NCI-H748 treated with DMSO at 0.1 percent for 48 hours (cell line): ENCODE measurements at regions not wholly inside any gene's neighbourhood (a gene's known extent, or its start where the extent isn't known, plus 50 kb on each side); places are given as distances from the start of the nearest gene placed in this dataset.

Source experiments
- DNase-seq: peaks from one replicate; lab custom pipeline; 2025; lab: John Stamatoyannopoulos, UW

- DNase-seq = no peak
Measured at GRCh38 chr19:34109596-34109995, 62.7 kb upstream of the LSM14A start.

- DNase-seq = no peak
Measured at GRCh38 chr19:34118879-34119748, 53.2 kb upstream of the LSM14A start.

DNA sequence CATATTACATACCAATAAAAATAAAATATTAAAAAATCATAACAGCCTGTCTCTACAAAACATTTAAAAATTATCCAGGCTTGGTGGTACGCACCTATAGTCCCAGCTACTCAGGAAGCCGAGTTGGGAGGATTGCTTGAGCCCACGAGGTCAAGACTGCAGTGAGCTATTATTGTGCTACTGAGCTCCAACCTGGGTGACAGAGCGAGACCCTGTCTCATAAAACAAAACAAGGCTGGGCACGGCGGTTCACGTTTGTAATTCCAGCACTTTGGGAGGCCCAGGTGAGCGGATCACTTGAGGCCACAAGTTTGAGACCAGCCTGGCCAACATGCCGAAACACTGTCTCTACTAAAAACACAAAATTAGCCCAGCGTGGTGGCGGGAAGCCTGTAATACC lies 52.2 kb upstream of the LSM14A start:
- DNase-seq = no peak

DNA sequence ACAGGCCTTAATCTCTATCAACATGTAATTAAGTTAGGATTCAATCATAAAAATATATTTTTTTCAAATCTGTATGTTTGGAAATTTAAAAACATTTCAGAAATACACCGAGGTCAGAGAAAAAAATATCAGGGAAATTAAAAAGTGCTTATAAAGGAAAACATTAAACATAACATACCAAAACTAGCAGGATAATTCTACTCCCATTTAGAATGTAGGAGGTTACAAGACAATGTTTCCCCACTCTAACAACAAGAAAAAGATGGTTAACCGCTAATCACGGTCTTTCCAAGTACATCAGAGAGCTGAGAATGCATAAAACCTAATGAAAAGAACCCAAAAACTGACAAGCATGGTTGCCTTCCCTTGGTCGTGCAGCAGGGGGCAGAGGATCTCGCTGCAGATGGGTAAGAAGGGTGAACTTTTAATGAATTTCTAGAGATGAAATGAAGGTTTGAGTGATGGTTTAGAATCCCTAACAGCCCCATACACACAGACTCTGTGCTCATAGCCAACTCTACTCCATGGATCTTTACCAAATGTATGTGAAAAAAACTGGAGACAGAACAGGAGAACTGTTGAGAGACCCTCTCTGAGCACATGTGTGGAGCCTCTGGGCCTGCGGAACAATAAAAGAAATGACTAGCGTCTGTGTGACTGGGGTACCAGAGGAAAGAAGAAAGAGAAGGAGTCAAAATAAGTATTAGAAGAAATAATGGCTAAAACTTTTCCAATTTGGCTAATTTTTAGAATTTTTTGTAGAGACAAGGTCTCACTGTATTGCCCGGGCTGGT lies 51.3 kb upstream of the LSM14A start:
- DNase-seq = no peak
